T-helper 22 cell (primary cell): ENCODE measurements at regions not wholly inside any gene's neighbourhood (a gene's known extent, or its start where the extent isn't known, plus 50 kb on each side); places are given as distances from the start of the nearest gene placed in this dataset.
"Not testable (repeated sequence)": the region's sequence is repeated elsewhere in the genome, so short reads cannot be mapped to it uniquely, and the experiment has no call there.

ENCODE experiments used
- DNase-seq: peaks from one replicate; pipeline ENCODE4 v3.0.0-alpha.2; 2020; ENCODE audit warnings: low read depth

- no peak for DNase-seq
Observed at GRCh38 chr2:82498777-82499443, 1960.2 kb downstream of the SUCLG1 start.

GRCh38 chr2:82494739-82495138, 1964.3 kb downstream of the SUCLG1 start:
- DNase-seq = no peak

- DNase-seq = no peak
Observed at GRCh38 chr2:82491591-82491990, 1967.5 kb downstream of the SUCLG1 start.

GRCh38 chr2:82487354-82487753, 1971.7 kb downstream of the SUCLG1 start:
- DNase-seq = no peak

GRCh38 chr2:82485701-82486100, 1973.4 kb downstream of the SUCLG1 start:
- no peak for DNase-seq

GRCh38 chr2:82481207-82481606, 1977.9 kb downstream of the SUCLG1 start:
- DNase-seq = no peak

- no peak for DNase-seq
Observed at GRCh38 chr2:82478641-82479040, 1980.4 kb downstream of the SUCLG1 start.

GRCh38 chr2:82476094-82476493, 1983.0 kb downstream of the SUCLG1 start:
- DNase-seq = no peak

GRCh38 chr2:82428251-82428650, 2030.8 kb downstream of the SUCLG1 start:
- DNase-seq = no peak

- no peak for DNase-seq
Observed at GRCh38 chr2:82412021-82412420, 2047.1 kb downstream of the SUCLG1 start.

GRCh38 chr2:82411071-82411470, 2048.0 kb downstream of the SUCLG1 start:
- DNase-seq = no peak

- no peak for DNase-seq
Observed at GRCh38 chr2:82395531-82395930, 2063.5 kb downstream of the SUCLG1 start.

- no peak for DNase-seq
Observed at GRCh38 chr2:82391386-82391785, 2067.7 kb downstream of the SUCLG1 start.

- no peak for DNase-seq
Observed at GRCh38 chr2:82355622-82356021, 2051.1 kb upstream of the LRRTM1 start.

- no peak for DNase-seq
Observed at GRCh38 chr2:82345910-82346309, 2041.4 kb upstream of the LRRTM1 start.

GRCh38 chr2:82344670-82345069, 2040.1 kb upstream of the LRRTM1 start:
- no peak for DNase-seq

GRCh38 chr2:82342356-82342755, 2037.8 kb upstream of the LRRTM1 start:
- DNase-seq = no peak

GRCh38 chr2:82340578-82341053, 2036.1 kb upstream of the LRRTM1 start:
- no peak for DNase-seq

GRCh38 chr2:82339805-82340204, 2035.3 kb upstream of the LRRTM1 start:
- no peak for DNase-seq

GRCh38 chr2:82333697-82334096, 2029.1 kb upstream of the LRRTM1 start:
- DNase-seq = no peak

GRCh38 chr2:82330155-82330554, 2025.6 kb upstream of the LRRTM1 start:
- no peak for DNase-seq

GRCh38 chr2:82326180-82326767, 2021.7 kb upstream of the LRRTM1 start:
- DNase-seq = not testable (repeated sequence)

- no peak for DNase-seq
Observed at GRCh38 chr2:82320296-82320695, 2015.7 kb upstream of the LRRTM1 start.

- DNase-seq = no peak
Observed at GRCh38 chr2:82317012-82317411, 2012.5 kb upstream of the LRRTM1 start.
